ENCODE measurements at regions not wholly inside any gene's neighbourhood (a gene's known extent, or its start where the extent isn't known, plus 50 kb on each side); places are given as distances from the start of the nearest gene placed in this dataset.

GRCh38 chr12:75720812-75721641 lies 209.6 kb upstream of the KRR1 start:
- peak overlapping the region; percentile 89 for H3K27ac ChIP-seq (ENCODE audit: insufficient read depth, low read length)
- H2BK120ac ChIP-seq (ENCODE audit: low read depth, low read length) = peak overlapping the region; percentile 99
- peak overlapping the region; percentile 27 for H2AFZ ChIP-seq (replicated peaks; ENCODE audit: low read length, poor library complexity)
- no peak overlapping the region for H3K4me3 ChIP-seq (ENCODE audit: insufficient read depth, low read depth, low read length)
- intact Hi-C loops (cut with micrococcal nuclease) = no loop called here
- peak overlapping the region; percentile 98 for H2BK20ac ChIP-seq (ENCODE audit: low read depth, low read length)
- ATAC-seq (ENCODE audit: low read depth) (peak; percentile 6), DNase-seq (peak; percentile 19)
- BruUV-seq (replicated peaks) = no TSS peak
- dilution Hi-C loops (cut with HindIII; ENCODE audit: low sequenced_read_pairs, unreplicated experiment) = no loop called here
- peak overlapping the region; percentile 93 for H2BK5ac ChIP-seq (ENCODE audit: low read depth, low read length, poor library complexity, severe bottlenecking)
- TF ChIP-seq RFX5 (IDR thresholded peaks at IDR 0.05; ENCODE audit: low read depth, low read length) (no peak), MXI1 (IDR thresholded peaks at IDR 0.05; ENCODE audit: borderline replicate concordance, low read depth, low read length) (no peak), ELK1 (IDR thresholded peaks at IDR 0.05; ENCODE audit: borderline replicate concordance, low read depth, low read length) (no peak)
- peak overlapping the region; percentile 64 for H2AK5ac ChIP-seq (ENCODE audit: low read depth, low read length)
- peak overlapping the region; percentile 58 for H3K18ac ChIP-seq (ENCODE audit: low read depth, low read length)
- H2BK15ac ChIP-seq (ENCODE audit: low read depth, low read length) = peak overlapping the region; percentile 75; the same call in 2 of the 3 replicates
- no peaks in the 10 kb centered on the region for H3K27me3 ChIP-seq (ENCODE audit: control insufficient read depth, insufficient read depth, low read length)
- no peaks in the 10 kb centered on the region for H4K20me1 ChIP-seq (ENCODE audit: insufficient read depth, low read length)
- peak overlapping the region; percentile 4 for H2AK9ac ChIP-seq (replicated peaks; ENCODE audit: low read depth, low read length, poor library complexity)
- H3K9me3 ChIP-seq (ENCODE audit: control insufficient read depth, insufficient read depth, low read length) = no peaks in the 10 kb centered on the region
- H3K23ac ChIP-seq (ENCODE audit: low read depth, low read length) = peak overlapping the region; percentile 87; the same call in 1 of the 2 replicates
- peak overlapping the region; percentile 24 for H3K9ac ChIP-seq (ENCODE audit: low read depth, low read length)
- POLR2A ChIA-PET (ENCODE audit: unreplicated experiment) = no interaction called here
- H4K91ac ChIP-seq (ENCODE audit: insufficient read depth, low read depth, low read length) = peak overlapping the region; percentile 87
- H3K14ac ChIP-seq (replicated peaks; ENCODE audit: low read depth, low read length) = peak overlapping the region; percentile 91
- peaks cover 12% of the 10 kb centered on the region for H3K9me1 ChIP-seq (ENCODE audit: insufficient read depth, low read length)
- no peaks in the 10 kb centered on the region for H3K36me3 ChIP-seq (ENCODE audit: control insufficient read depth, insufficient read depth, low read length)
- peak overlapping the region; percentile 87 for H4K5ac ChIP-seq (ENCODE audit: low read depth, low read length)
- peak overlapping the region; percentile 45 to 90 for H4K8ac ChIP-seq (ENCODE audit: low read depth in 2 of 2, low read length in 2 of 2)
- in situ Hi-C loops (cut with MboI; ENCODE audit: low sequenced_read_pairs) = no loop called here
- H3K4me1 ChIP-seq (ENCODE audit: control insufficient read depth, insufficient read depth, low read length) = peaks cover 25% of the 10 kb centered on the region
- 50% methylated on average over 2 of the region's 6 CpGs; no CpG with 5 or more reads in 1 of the 2 experiments for WGBS, 2 experiments (ENCODE audit: extremely low coverage in 2 of 2, insufficient read length in 1 of 2)
- H3K4ac ChIP-seq (ENCODE audit: low read depth, low read length) = peak overlapping the region; percentile 98
- H3K56ac ChIP-seq (ENCODE audit: extremely low read depth, insufficient read depth, low read length) = peak overlapping the region; percentile 81
- CTCF ChIA-PET = interaction anchor here (1.0 to 1.4 kb wide), 3 partner anchors 7 to 161 kb away, joined by 3 to 4 read pairs (median 4); no protein-coding TSS in a partner anchor
- peaks cover 0 to 13% of the 10 kb centered on the region in 2 experiments; a peak in 2 of 4 replicates for H3K79me1 ChIP-seq (ENCODE audit: low read depth in 1 of 2, low read length in 2 of 2)
- peak overlapping the region; percentile 10; the same call in 1 of the 2 replicates for H3K4me2 ChIP-seq (ENCODE audit: low read depth, low read length)
